22Rv1 (cell line): ENCODE measurements at regions not wholly inside any gene's neighbourhood (a gene's known extent, or its start where the extent isn't known, plus 50 kb on each side); places are given as distances from the start of the nearest gene placed in this dataset.

Source experiments
- CTCF ChIP-seq: fragments of 450-650 bp; IDR thresholded peaks from 2 replicates; pipeline ENCODE4 v1.5.1; 2017; ENCODE audit warnings: mild to moderate bottlenecking
- ZFX ChIP-seq: fragments of 450-650 bp; IDR thresholded peaks from 2 replicates; pipeline ENCODE4 v1.6.1; 2017; ENCODE audit warnings: antibody characterized with exemption, borderline replicate concordance

GRCh38 chr18:34957864-34958259 is 83.4 kb upstream of the MAPRE2 start:
- no peak for TF ChIP-seq CTCF
- TF ChIP-seq ZFX: no peak
